Islet of Langerhans (tissue), 1 donor: ENCODE measurements at regions not wholly inside any gene's neighbourhood (a gene's known extent, or its start where the extent isn't known, plus 50 kb on each side); places are given as distances from the start of the nearest gene placed in this dataset.

Experiments used
- FAIRE-seq: peaks from one replicate; lab custom pipeline; 2011; peaks lifted over from hg19 to GRCh38; lab: Jason Lieb, UNC

DNA sequence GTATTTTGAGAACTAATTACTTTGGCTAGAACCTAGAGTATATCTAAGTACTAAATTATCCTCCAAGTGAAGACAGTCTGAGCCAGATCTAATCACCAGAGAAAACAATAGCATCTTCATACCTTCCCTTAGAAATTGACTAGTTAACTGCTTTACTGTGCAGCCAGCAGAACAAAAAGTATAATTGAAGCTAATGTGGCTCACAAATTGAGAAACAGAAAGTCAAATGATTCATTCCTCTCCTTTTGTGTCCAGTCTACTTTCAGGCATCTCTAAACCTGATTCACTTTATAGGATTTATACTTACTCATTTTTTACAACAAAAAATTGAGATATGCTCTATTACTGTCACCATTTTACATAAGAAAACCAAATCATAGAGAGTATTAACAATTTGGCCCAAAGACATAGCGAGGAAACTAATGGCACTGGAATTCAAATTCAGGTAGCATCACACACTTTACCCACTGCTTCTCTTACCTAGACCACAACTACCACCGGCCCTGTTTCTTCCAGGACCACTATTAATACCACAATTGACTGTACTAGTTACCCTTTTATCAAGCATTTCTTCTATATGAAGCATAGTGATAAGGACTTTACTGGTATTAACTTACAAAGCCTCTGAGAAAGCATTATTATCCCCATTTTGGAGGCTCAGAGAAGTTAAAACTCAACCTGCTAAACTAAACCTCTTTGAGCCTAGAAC is 1402.6 kb upstream of the TENM4 start:
- no peak for FAIRE-seq

DNA sequence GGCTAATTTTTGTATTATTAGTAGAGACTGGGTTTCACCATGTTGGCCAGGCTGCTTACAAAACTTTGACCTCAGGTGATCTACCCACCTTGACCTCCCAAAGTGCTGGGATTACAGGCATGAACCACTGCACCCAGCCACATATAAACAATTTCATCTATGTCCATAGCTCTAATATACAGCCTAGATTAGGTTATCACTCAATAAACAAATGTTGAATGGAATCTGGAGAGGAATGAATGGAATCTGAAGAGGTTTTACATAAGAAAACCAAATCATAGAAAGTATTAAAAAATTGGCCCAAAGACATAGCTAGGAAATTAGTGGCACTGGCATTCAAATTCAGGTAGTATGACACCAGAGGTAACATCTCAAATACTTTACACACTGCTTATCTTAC is 1401.4 kb upstream of the TENM4 start:
- no peak for FAIRE-seq

DNA sequence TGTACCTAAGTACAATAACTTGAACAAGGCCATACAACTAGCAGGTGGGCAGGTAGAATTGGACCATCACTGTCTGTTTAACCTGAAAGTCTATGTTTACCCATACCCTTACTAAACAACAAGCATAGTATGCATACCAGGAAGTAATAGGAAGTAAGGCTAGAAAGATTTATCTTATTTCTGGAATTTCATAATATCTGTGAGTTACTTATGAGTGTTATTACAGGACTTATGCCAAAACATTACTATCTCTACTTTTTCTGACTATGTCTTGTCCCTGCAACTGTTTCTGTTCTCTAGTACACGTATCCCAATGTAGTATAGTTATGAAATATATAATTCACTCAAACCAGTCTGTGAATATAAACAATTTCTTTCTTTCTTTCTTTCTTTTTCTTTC is 1400.8 kb upstream of the TENM4 start:
- FAIRE-seq, result no peak

DNA sequence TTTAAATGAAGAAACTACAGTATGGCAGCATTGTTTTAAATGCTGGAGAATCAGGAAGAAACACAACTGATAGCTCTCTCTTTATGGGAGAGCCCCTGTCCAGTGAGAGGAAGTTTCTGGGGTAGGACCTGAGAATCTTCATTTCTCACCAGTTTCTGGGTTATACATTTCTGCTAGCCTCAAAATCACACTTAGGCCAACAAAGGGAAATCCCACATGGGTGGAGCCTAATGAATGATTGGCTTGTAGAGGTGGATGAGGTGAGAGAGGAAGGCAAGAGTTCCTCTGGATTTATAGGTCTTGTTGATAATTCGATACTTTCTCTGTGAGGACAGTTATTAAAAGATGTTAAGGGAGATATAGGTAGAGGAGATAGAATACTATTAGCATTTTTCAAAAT is 1397.3 kb upstream of the TENM4 start:
- FAIRE-seq, result no peak

DNA sequence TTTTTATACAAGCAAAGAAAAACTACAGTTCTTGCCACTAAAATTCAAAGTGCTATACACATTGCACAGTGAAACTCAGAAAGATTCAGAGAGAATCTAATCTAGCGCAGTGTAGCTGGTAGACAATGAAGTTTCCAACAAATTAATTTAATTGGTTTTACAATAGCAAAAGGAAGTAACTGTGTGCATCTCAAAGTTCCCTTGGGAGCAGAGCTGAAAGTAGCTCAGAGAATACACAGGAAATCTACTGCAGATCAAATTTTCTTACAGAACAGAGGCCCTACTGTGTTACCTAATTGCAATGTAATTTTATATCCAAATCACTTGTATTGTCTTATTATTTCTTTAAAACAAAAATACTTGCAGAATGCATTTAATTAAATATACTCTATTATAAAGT is 1396.2 kb upstream of the TENM4 start:
- no peak for FAIRE-seq

DNA sequence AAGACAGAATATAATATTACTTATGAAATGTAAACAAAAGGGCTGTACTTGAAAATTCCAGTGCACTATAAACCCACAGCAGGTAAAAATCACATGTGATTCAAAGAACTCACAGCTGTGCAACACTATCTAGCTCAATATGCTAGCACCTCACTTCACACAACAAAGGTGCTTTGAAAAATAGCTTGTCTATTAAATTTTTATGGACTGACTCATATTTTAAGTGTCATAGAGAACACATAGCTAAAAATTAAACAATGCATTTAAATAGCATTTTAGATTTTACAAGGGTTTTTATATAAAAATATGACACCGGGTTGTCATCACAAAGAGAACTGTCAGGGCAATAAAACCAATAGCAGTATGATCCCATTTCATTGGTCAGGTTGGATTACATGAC is 1390.5 kb upstream of the TENM4 start:
- FAIRE-seq, result no peak

DNA sequence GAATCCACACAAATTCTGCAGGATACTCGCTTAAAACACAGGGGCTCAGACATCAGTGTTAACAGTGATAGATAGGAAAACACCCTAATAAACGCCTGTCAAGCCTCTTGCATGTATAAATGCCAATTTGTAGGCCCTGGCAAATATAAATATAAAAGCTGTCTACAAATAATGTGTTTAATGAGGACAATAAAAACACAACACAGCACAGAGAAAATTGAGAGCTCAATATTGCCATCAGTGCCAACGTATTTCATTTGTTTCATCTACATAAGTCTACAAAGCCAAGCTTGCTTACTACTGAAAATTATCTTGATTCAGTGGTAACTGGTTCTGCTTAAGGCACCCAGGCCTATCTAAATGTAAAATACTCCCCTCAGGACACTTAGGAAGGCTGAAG is 1387.0 kb upstream of the TENM4 start:
- FAIRE-seq, result no peak

DNA sequence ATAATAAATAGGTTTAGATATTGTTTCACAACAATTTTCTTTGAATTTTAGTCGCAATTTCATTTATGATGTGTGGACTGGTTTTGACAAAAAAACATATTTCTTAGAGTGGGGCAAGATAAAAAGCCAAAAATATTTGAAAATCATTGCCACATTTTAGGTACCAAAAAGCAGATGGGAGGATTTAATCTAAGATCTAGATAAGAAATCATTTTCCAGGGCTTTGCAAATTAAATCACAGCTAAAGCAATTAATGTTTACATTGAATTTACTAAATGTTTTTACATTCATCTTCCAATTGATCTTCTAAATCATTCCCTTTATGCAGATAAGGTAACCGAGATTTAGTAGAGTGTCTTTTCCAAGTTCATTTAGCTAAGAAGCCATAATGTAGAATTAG is 1386.0 kb upstream of the TENM4 start:
- FAIRE-seq, result no peak

DNA sequence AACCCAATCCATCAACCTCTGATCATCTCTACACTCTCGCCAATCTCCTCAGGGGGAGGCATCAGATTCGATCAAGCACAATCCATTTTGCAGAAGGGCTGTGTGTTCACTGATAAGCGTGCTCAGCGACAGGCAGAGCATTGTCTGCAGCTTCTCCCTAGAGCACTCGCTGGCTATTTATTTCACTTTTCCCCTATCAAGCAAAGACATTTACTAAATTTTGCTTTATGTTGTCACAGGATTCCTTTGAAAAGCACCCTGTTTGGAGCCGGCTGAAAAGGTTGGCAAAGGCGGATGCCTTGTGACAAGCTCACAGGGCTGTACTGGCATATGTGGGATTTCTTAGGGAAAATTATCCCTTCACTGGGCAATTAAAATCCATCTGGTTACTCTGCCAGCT is 1381.5 kb upstream of the TENM4 start:
- no peak for FAIRE-seq

DNA sequence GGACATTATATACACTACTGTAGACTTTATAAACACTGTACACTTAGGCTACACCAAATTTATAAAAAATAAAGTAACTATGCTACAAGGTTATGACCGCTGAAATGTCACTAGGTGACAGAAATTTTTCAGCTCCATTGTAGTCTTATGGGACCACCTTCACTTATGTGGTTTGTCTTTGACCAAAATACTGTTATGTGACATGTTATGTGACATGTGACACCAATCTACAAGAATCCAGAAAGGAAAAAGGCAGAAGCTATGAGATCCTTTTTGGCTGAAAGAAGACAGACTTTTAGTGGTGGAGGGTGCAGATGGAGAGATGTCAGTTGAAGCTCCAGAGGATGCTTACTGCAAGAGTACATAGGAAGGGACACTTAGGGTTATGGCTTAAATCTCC is 1378.4 kb upstream of the TENM4 start:
- no peak for FAIRE-seq

DNA sequence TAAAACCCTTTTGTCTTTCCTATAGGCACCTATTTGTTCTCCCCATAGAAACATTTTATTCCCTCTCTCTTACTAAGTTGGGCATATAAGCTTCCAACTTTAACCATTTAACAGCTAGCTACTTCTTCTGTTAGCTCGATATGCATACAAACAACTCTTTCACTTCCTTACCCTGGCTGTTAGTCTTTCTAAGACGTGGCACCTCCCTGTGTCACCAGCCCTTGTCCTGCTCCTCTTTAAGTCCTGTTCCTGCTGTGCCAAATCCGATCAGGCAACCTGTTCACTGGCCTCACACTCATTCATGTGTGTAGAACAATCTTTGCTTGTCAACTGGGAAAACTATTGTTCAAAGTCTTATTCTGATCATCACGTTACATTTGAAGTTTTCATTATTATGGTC is 1376.1 kb upstream of the TENM4 start:
- no peak for FAIRE-seq

DNA sequence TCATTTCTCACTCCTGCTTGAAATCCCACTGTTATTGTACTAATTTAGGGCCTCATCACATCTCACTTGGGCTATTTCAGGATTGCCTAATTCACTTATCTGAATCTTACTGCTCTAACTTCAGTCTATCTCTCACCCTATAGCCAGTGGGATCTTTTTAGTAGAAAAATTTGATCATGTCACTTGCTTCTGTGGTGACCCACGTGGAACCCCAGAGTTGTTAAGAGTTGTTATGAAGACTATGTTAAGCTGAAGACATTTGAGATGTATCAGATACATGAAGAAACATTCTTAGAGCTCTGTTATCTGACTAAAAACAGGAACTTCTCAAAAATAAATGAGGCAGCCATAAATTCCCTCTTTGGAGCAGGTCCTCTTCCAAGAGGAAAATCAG is 1375.6 kb upstream of the TENM4 start:
- no peak for FAIRE-seq

DNA sequence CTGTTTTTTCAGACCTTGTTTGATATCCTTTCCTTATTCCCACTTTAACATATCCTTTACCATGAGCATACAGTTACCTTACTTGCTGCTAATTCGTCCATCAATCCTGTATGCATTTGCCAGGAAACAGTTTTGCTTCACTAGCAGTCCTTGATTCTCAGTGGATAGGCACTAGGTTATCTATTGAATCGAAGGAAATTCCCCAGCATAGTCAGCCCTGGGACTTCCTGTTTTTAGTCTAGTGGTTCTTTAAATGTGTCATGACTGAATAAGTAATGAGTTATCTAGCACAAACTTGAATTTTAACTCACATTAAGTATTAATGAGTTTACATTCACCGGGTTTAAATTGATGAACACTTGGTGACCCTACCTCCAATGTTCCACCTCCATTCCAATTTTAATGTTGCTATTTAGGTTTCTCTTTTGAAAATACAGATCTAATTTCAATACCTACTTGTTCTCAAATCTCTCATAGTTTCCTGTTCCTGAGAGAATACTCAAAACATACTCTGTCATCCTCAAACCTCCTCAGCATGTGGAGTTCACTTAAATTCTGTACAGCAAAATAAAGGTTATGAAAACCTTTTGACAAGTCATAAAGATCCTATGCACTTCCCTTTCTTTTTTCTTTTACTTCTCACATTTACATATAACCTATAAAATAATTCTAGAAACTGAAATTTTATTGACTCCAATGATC is 1375.1 kb upstream of the TENM4 start:
- no peak for FAIRE-seq

DNA sequence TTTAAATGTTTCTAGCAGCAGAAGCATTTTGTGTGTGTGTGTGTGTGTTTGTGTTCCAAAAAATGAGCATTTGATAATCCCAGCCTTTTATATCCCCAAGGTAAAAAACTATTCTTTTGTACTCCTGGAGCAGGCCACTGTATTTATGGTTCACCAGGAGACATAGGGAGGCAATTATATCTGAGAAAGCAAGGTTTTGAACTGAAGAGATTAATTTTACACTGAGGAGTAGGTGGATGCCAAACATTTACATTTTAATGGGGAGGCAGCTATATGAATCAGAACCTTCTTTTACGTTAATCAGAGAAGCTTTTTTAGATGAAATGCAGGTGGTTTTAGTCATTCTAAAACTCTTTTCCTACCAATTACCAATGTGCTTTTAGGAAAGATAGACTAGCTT is 1374.0 kb upstream of the TENM4 start:
- no peak for FAIRE-seq

DNA sequence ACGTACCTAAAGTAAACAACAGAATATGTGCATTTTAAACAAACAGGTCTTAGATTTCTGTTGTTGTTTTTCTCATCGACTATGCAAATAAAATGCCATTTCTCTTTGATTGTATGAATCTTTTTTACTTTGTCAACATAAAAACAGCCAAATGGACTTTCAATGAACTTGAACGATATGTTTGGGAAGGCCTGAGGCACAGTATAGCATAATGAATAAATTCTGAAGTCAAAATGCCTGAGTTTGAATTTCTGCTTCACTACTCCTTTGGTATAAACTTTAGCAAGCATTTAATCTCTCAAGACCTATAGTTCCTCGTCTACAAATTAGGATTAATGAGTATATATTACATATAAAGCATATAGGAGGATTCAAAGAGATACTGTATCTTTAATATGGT is 1369.9 kb upstream of the TENM4 start:
- FAIRE-seq, result no peak

DNA sequence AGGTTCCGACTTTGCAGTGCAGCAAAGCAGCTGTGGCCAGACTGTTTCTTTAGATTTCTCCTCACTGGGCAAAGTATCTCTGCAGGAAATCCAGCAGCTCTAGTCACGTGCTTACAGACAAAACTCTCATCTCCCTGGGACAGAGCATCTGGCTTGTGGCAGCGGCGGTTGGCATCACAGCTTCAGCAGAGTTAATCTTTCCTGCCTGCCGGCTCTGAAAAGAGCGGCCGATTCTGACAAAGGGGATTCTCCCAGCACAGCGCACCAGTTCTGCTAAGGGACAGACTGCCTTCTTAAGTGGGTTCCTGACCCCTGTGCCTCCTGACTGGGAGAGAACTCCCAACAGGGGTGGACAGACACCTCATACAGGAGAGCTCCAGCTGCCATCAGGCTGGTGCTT is 1357.3 kb upstream of the TENM4 start:
- no peak for FAIRE-seq

DNA sequence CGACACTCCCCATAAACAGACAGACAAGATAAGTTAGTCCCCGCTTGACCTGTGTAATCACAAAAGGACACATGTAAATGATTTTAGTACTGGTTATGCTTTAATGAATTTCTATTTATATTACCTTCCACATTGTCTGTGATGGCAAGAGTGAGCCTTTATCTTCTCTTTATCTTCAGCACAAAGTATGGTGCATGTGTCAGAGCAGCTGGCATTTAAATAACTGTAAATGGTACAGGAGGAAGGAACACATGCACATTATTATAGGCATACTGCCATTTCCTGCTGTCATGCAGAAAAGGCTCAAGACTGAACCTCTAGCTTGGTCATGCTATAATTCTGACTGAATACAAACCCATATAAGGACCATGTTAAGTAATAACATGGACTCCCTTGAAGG is 1342.7 kb upstream of the TENM4 start:
- FAIRE-seq, result no peak

DNA sequence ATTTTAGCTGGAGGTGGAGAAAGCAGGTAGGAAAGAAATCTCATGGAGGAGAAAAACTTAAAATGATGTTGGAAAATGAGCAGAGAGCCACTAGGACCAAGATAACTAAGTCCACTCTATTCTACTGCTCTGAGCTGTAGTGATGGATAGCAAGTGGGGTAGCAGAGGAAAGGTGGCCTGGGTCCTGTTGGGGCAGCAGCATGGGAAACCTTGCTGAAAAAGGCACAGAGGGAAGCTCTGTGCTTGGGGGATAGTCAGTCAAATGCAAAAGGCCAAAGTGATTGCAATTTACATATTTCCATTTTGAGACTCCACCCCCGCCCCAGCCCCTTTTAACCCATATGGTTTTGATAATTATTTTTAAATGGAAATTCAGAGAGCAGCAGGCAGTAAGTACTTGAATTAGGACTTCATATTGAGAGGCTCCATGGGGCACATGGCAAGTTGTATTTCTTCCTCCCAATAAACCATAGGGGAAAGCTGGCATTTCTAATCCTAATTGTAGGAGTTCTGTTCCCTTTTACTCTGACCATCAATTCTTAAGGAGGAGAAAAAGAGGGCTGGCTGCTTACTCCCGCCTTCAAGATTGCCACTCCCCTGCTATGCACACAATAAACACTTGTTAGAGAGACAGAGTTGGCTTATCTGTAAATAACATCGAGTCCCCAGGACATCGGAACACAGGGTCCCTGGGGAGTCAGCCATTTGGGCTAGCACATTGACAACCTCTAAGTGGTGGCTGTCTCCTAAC is 1341.5 kb upstream of the TENM4 start:
- FAIRE-seq, result no peak

DNA sequence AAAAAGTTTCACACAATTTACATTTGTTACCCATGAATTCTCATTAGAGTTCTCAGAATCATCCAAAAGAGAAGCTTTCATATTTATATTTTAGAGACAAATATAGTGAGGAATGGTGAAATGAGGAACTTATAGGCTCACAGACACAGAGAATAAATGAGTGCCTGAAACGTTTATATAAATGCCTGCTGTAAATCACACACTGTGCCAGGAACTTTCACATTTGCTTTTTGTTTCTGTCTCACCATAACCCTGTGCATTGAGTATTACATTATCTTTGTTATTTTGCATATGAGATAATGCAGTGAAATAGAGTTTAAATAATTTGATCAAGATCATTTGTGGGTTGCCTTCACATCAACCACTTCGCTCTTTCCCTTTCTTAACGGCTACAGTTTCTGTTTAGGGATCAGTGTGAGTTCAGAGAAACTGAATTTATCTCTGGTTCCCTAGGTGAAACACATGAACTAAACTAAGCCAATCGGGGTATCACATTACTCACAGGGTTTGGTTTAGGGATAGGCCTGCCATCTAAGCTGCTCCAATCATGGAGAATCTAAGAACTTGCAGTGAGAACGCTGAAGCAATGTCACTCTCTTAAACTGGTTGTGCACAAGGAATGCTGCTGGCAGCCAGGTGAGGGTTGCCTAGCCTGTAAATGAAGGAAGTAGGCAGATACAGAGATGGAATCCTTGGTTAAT is 1339.2 kb upstream of the TENM4 start:
- no peak for FAIRE-seq

DNA sequence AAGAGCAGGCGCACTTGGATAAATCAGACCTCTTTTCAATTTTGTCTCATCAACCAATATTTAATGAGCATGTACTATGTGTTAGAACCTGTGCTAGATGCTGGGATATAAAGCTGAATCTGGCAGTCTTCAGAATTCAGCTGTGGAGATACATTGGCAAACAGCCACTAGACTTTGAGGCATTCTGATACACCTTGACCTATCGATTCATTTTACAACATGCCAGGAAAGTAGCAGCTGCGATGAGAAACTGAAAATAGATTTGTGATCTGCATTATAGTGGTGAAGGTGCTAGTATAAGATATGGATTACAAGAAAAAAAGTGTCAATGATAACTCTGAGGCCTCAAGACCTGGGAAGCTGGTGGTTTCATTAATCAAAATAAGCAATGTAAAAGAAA is 1338.1 kb upstream of the TENM4 start:
- no peak for FAIRE-seq

DNA sequence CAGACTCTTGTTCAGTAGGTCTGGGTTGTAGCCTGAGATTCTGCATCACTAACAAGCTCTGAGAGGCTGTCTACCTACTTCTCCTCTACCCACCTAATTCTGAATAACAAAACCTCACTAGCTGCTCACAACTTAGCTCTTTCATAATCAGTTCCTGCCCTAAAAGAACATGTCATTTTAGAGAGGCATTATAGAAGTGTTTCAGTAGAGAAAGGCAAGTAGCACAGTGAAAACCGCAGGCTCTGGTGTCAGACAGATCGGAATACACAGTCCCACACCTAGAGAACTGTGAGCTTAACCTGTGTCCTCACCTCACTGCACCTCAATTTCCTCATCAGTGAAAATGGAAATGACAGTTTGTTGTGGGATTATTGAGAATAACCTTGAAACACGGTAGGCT is 1337.6 kb upstream of the TENM4 start:
- no peak for FAIRE-seq

DNA sequence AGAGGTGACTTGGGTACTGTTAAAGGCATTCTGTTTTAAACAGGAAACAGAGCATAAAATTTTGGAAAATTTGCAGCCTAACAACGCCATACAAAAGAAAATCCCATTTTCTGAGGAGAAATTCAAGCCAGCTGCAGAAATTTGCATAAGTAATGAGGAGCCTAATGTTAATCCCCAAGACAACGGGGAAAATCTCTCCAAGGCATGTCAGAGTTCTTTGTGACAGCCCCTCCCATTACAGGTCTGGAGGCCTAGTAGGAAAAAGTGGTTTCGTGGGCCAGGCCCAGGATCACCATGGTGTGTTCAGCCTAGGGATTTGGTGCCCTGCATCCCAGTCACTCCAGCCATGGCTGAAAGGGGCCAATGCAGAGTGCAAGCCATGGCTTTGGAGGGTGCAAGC is 1333.1 kb upstream of the TENM4 start:
- no peak for FAIRE-seq

DNA sequence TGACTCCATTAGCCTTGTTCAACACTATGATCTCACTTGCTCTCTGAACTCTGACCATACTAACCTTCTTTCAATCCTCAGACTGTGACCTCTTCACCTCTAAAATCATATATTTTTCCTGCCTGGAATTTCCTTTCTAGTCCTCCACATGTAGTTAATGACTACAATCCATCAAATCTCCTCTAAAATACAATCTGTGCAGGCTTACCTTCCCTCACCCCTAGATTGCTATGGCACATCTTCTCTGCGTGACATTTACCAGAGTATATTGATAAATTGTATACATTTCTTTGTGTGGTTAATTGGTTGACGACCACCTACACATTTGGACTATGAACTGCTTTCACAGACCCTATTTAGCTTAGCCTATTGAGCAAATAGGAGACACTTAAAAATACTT is 1330.2 kb upstream of the TENM4 start:
- FAIRE-seq, result no peak
